ENCODE measurements at regions not wholly inside any gene's neighbourhood (a gene's known extent, or its start where the extent isn't known, plus 50 kb on each side); places are given as distances from the start of the nearest gene placed in this dataset.
A peak's percentile ranks its signal among the peaks of the same experiment; 100 is the strongest.
"Not testable (repeated sequence)": the region's sequence is repeated elsewhere in the genome, so short reads cannot be mapped to it uniquely, and the experiment has no call there.

DNA sequence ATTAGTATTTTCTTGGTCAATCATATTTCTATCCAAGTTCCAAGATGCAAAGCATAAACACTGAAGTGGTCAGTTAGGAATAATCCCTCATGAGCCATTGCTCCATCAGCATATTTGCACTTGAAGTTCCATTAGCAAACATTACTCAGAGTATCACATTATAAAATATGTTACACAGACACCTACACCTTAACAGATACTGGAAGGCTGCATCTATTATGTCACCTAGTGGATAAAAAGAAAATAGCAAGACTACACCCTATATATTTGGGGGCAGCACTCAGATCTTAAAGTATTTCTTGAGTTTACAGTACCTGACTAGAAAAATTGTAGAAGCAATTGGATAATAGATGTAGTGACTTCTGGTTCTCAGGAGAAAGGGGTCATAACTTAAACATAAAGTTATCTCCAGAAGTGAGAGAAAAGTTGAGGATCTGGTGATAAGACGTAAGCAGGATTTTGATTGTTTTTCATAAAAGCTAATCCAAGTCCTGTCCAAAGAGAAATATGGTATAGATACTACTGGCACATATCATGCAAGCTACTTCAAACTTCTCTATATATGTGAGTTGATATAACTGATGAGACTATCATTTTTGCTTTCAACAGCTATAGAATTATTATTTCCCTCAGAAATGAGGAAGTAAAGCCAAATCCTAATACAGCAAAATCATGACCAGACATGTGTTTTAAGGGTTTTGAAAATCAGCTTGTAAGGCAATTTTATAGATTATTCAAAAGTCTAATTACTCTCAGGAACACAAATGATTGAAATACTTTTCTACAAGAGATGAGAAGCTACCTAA, 422.2 kb downstream of the GBE1 start:
- Mint-ChIP-seq H3K36me3 (no peaks in the 10 kb centered on the region), H3K4me1 (ENCODE audit: unreplicated experiment) (no peaks in the 10 kb centered on the region), H3K9me3 (no peaks in the 10 kb centered on the region), H3K27me3 (no peaks in the 10 kb centered on the region), H3K4me3 (peak overlapping the region; percentile 29), H3K27ac (peak overlapping the region; percentile 70)
- DNase-seq (ENCODE audit: extremely low spot score, unreplicated experiment) = no peak
- TF ChIP-seq, protein P1, sequence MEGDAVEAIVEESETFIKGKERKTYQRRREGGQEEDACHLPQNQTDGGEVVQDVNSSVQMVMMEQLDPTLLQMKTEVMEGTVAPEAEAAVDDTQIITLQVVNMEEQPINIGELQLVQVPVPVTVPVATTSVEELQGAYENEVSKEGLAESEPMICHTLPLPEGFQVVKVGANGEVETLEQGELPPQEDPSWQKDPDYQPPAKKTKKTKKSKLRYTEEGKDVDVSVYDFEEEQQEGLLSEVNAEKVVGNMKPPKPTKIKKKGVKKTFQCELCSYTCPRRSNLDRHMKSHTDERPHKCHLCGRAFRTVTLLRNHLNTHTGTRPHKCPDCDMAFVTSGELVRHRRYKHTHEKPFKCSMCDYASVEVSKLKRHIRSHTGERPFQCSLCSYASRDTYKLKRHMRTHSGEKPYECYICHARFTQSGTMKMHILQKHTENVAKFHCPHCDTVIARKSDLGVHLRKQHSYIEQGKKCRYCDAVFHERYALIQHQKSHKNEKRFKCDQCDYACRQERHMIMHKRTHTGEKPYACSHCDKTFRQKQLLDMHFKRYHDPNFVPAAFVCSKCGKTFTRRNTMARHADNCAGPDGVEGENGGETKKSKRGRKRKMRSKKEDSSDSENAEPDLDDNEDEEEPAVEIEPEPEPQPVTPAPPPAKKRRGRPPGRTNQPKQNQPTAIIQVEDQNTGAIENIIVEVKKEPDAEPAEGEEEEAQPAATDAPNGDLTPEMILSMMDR (conservative IDR thresholded peaks at IDR 0.05) = peak; percentile 72

DNA sequence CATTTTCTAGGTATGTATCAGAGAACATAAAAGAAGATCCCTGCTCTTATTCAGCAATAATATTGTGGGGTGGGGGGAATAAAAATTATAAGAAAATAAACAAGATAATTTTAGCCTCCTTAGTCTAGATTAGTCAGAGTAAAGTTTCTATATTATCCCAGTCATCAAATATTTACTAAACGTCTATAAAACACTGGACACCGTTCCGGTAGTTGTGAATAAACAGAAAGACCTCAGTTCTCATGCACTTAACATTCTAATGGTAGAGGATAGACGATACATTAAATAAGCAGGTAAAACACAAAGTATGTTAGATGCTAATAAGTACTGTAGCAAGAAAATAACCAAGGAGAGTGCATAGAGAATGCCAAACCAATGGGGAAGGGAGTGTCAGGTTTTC, 425.0 kb downstream of the GBE1 start:
- no peak for DNase-seq (ENCODE audit: extremely low spot score, unreplicated experiment)
- H3K27me3 Mint-ChIP-seq = no peaks in the 10 kb centered on the region
- no peaks in the 10 kb centered on the region for H3K4me1 Mint-ChIP-seq (ENCODE audit: unreplicated experiment)
- no peaks in the 10 kb centered on the region for H3K36me3 Mint-ChIP-seq
- H3K9me3 Mint-ChIP-seq = no peaks in the 10 kb centered on the region
- TF ChIP-seq, protein P1 (conservative IDR thresholded peaks at IDR 0.05) = no peak
- no peak overlapping the region for H3K27ac Mint-ChIP-seq
- H3K4me3 Mint-ChIP-seq = no peak overlapping the region

DNA sequence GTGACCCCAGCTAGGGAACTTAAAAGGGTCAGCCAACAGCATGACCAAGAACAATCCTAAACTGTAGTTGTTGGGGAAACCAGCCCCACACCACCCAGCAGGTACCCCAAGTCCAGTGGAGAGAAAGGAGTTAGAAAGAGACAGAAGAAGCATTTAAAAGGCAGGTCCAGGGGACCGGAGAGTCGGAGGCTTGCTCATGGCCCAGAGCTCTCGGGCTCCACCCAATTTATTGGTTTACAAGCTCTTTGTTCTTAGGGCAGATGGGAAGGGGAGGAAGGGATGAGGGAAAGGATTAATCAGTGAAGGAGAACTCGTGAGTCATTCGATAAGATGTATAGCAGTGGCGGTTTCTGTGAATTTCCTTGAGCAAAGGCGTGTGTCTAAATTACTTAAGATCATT, 431.6 kb downstream of the GBE1 start:
- not testable (repeated sequence) for DNase-seq (ENCODE audit: extremely low spot score, unreplicated experiment)

DNA sequence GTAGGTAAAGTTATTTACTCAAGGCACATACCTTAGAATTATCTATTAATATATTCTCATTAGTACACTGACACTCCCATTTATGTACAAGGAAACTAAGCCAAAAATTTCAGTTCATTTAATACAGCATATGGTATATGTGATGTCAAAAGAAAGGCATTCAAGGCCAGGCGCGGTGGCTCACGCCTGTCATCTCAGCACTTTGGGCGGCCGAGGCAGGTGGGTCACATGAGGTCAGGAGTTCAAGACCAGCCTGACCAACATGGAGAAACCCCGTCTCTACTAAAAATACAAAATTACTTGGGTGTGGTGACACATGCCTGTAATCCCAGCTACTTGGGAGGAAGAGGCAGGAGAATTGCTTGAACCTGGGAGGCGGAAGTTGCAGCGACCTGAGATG, 435.2 kb downstream of the GBE1 start:
- TF ChIP-seq, protein P1 (conservative IDR thresholded peaks at IDR 0.05) = no peak
- H3K36me3 Mint-ChIP-seq = no peaks in the 10 kb centered on the region
- no peaks in the 10 kb centered on the region for H3K4me1 Mint-ChIP-seq (ENCODE audit: unreplicated experiment)

More for the DNA sequence above, 431.6 kb downstream of the GBE1 start:
- not testable (repeated sequence) for H3K27me3 Mint-ChIP-seq; H3K4me3 Mint-ChIP-seq; H3K36me3 Mint-ChIP-seq; H3K4me1 Mint-ChIP-seq (ENCODE audit: unreplicated experiment); H3K27ac Mint-ChIP-seq; H3K9me3 Mint-ChIP-seq

DNA sequence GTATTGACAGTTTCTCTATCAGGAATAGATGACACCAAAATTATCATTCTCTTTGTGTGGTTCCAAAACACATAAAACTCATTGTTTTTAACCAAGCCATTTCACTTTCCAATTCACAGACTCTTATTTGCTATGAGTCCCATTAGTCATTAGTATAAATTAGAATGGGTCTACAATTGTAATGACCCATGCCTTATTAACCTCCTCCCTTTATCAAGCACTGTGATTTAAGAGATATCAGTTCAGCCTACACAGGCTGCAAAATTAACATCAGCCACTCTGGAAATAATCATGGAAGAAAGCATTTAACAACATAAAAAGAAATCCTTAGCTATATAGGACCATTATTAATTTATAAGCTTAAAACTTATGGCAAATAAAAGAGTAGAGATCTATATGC, 440.6 kb downstream of the GBE1 start:
- H3K27ac Mint-ChIP-seq = no peak overlapping the region
- no peaks in the 10 kb centered on the region for H3K36me3 Mint-ChIP-seq
- DNase-seq (ENCODE audit: extremely low spot score, unreplicated experiment) = no peak
- no peaks in the 10 kb centered on the region for H3K9me3 Mint-ChIP-seq
- H3K4me3 Mint-ChIP-seq = no peak overlapping the region
- no peaks in the 10 kb centered on the region for H3K27me3 Mint-ChIP-seq
- TF ChIP-seq, protein P1 (conservative IDR thresholded peaks at IDR 0.05) = no peak
- no peaks in the 10 kb centered on the region for H3K4me1 Mint-ChIP-seq (ENCODE audit: unreplicated experiment)

More for the DNA sequence above, 435.2 kb downstream of the GBE1 start:
- peak overlapping the region; percentile 34 for H3K27ac Mint-ChIP-seq
- no peak for DNase-seq (ENCODE audit: extremely low spot score, unreplicated experiment)
- H3K9me3 Mint-ChIP-seq = peaks cover 7% of the 10 kb centered on the region
- no peaks in the 10 kb centered on the region for H3K27me3 Mint-ChIP-seq
- H3K4me3 Mint-ChIP-seq = no peak overlapping the region

DNA sequence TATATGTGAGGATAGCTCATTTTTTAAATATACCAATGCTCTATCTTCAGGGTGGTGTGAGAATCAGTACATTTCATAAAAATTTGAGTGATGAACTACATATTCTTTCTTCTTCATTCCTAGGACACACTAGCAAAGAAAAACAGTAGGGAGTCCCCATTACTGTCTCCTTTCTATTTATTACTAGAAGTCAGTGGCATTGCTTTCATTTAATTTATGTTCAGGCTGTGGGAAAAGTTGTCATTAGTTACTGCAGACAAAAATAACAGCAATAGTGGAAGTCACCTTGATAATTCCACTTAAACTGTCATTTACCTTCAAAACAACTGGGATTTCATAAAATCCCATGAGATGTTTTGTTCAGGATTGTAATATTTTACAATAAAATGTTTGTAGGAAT, 446.4 kb downstream of the GBE1 start:
- H3K27me3 Mint-ChIP-seq = no peaks in the 10 kb centered on the region
- no peaks in the 10 kb centered on the region for H3K9me3 Mint-ChIP-seq
- H3K27ac Mint-ChIP-seq = no peak overlapping the region
- no peak for DNase-seq (ENCODE audit: extremely low spot score, unreplicated experiment)
- H3K4me3 Mint-ChIP-seq = no peak overlapping the region
- H3K36me3 Mint-ChIP-seq = no peaks in the 10 kb centered on the region
- TF ChIP-seq, protein P1 (conservative IDR thresholded peaks at IDR 0.05) = no peak
- no peaks in the 10 kb centered on the region for H3K4me1 Mint-ChIP-seq (ENCODE audit: unreplicated experiment)
